RWPE1 (cell line): ENCODE measurements at regions not wholly inside any gene's neighbourhood (a gene's known extent, or its start where the extent isn't known, plus 50 kb on each side); places are given as distances from the start of the nearest gene placed in this dataset.
"Not testable (repeated sequence)": the region's sequence is repeated elsewhere in the genome, so short reads cannot be mapped to it uniquely, and the experiment has no call there.

Source experiments
- CTCF ChIA-PET: fragments of 350-600 bp; sonication (Branson Sonifier 250); formaldehyde crosslinking; extraction: SDS; loops from one replicate; lab custom pipeline; 2021; lab: Yijun Ruan, JAX
- POLR2A ChIA-PET: fragments of 400-600 bp; formaldehyde crosslinking; extraction: SDS; loops from one replicate; lab custom pipeline; 2020; ENCODE audit warnings: antibody characterized with exemption; ENCODE audit not compliant: low non-redundant PET; lab: Yijun Ruan, JAX
- DNase-seq: peaks from one replicate; pipeline ENCODE4 v3.0.0; 2012; ENCODE audit warnings: low spot score
- H3K27ac ChIP-seq: fragments of 450-650 bp; 2 replicates; pipeline ENCODE4 v1.5.1; 2017
- CTCF ChIP-seq: fragments of 450-650 bp; conservative IDR thresholded peaks from 2 replicates; pipeline ENCODE4 v1.5.1; 2017; ENCODE audit warnings: low read depth, mild to moderate bottlenecking

- peak; percentile 18 for DNase-seq
- TF ChIP-seq CTCF: no peak; the same call in 1 of the 2 replicates
- H3K27ac ChIP-seq: no peak overlapping the region
- ChIA-PET POLR2A (interaction anchor here (0.6 kb wide), 1 partner anchor 371 kb away, joined by 6 read pairs; no protein-coding TSS in a partner anchor), CTCF (no interaction called here)
These were observed 99.3 kb upstream of the NIPBL start for GRCh38 chr5:36777105-36777757.

GRCh38 chr5:36778336-36778735 is 98.2 kb upstream of the NIPBL start:
- H3K27ac ChIP-seq: no peak overlapping the region
- CTCF ChIA-PET: no interaction called here
- no peak for DNase-seq
- POLR2A ChIA-PET: no interaction called here
- TF ChIP-seq CTCF: no peak

- CTCF ChIA-PET, POLR2A ChIA-PET: not testable (repeated sequence)
These were observed 94.0 kb upstream of the NIPBL start for GRCh38 chr5:36782612-36783011.

GRCh38 chr5:36786448-36787012 is 90.0 kb upstream of the NIPBL start:
- ChIA-PET POLR2A (no interaction called here), CTCF (no interaction called here)
- TF ChIP-seq CTCF: no peak
- no peak overlapping the region for H3K27ac ChIP-seq
- DNase-seq: no peak

More at GRCh38 chr5:36782612-36783011, 94.0 kb upstream of the NIPBL start:
- DNase-seq, H3K27ac ChIP-seq: not testable (repeated sequence)

- no peak for TF ChIP-seq CTCF
- ChIA-PET POLR2A (no interaction called here), CTCF (no interaction called here)
- H3K27ac ChIP-seq: no peak overlapping the region
- DNase-seq: no peak
These were observed 89.0 kb upstream of the NIPBL start for GRCh38 chr5:36787365-36788093.

- ChIA-PET CTCF (interaction anchor here (0.6 kb wide), 1 partner anchor 213 kb away, joined by 4 read pairs; no protein-coding TSS in a partner anchor), POLR2A (no interaction called here)
- no peak overlapping the region for H3K27ac ChIP-seq
- TF ChIP-seq CTCF: no peak
- DNase-seq: no peak
These were observed 85.7 kb upstream of the NIPBL start for GRCh38 chr5:36790847-36791246.
